Testis (tissue), 2 donors: ENCODE measurements at regions not wholly inside any gene's neighbourhood (a gene's known extent, or its start where the extent isn't known, plus 50 kb on each side); places are given as distances from the start of the nearest gene placed in this dataset.

Experiments
- DNase-seq: peaks from one replicate; pipeline ENCODE4 v3.0.0-alpha.2; 2019
- H3K27ac ChIP-seq, 2 donors: fragments of 200-600 bp; sonication (generic); one replicate each; pipeline ENCODE4 v1.5.1; 2019
- H3K27me3 ChIP-seq: fragments of 200-600 bp; sonication (generic); one replicate; pipeline ENCODE4 v1.5.1; 2019
- H3K36me3 ChIP-seq: fragments of 200-600 bp; sonication (generic); one replicate; pipeline ENCODE4 v1.5.1; 2017; ENCODE audit warnings: low read depth; ENCODE audit errors: missing control alignments
- H3K4me1 ChIP-seq: fragments of 200-600 bp; sonication (generic); one replicate; pipeline ENCODE4 v1.5.1; 2019
- H3K4me3 ChIP-seq, 2 donors: fragments of 200-600 bp; sonication (generic); one replicate each; pipeline ENCODE4 v1.5.1; 2017 to 2019
- H3K9me3 ChIP-seq: fragments of 200-600 bp; sonication (generic); one replicate; pipeline ENCODE4 v1.5.1; 2017
- POLR2A ChIP-seq: fragments of 450-650 bp; IDR thresholded peaks from one replicate; pipeline ENCODE4 v1.6.1; 2017; ENCODE audit warnings: antibody characterized with exemption, mild to moderate bottlenecking, moderate library complexity
- WGBS, 2 donors: methylation state at CpG; one replicate each; pipeline ENCODE4 v1.1.5; 2018; 5-methylcytosine and 5-hydroxymethylcytosine counted together
- intact Hi-C: fragments of 100-400 bp; cut with DNase I; formaldehyde crosslinking; loops from one replicate; pipeline ENCODE4 v1.15.1; 2023; ENCODE audit warnings: low total_unique reads
- TF ChIP-seq, protein P1 (sequence below), 3 experiments: fragments of 450-650 bp in 2 of 3; fragments of 200-600 bp in 1 of 3; sonication (generic) in 1 of 3; IDR thresholded peaks; one replicate each; pipeline ENCODE4 v1.5.1; 2016 to 2019; ENCODE audit warnings: antibody characterized with exemption in 3 of 3, mild to moderate bottlenecking in 2 of 3, moderate library complexity in 1 of 3

DNA sequence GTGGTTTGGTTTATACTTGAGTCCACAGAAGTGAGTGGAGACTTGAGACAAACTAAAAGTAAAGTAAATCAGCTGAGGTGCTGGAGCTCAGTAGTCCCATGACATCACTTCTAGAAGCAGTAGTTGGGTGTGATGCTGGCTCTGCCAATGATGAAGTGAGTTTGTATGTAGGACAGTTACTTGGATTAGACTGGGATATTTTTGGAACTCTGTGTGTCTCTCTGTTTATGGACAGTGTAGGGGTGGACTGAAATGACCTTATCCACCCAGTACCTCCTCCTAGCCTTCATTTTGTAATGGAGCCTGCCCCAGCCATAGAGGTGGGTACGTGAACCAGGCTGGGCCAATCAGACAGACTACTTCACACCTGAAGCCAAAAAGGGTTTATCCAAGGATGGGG, 52.2 kb downstream of the POLR1D start:
- Histone ChIP-seq H3K9me3 (no peaks in the 10 kb centered on the region), H3K36me3 (no peaks in the 10 kb centered on the region), H3K4me3 (no peak overlapping the region), H3K27ac (no peak overlapping the region), H3K4me1 (peaks cover 1% of the 10 kb centered on the region), H3K27me3 (no peaks in the 10 kb centered on the region)
- intact Hi-C loops: no loop called here
- TF ChIP-seq, protein P1, sequence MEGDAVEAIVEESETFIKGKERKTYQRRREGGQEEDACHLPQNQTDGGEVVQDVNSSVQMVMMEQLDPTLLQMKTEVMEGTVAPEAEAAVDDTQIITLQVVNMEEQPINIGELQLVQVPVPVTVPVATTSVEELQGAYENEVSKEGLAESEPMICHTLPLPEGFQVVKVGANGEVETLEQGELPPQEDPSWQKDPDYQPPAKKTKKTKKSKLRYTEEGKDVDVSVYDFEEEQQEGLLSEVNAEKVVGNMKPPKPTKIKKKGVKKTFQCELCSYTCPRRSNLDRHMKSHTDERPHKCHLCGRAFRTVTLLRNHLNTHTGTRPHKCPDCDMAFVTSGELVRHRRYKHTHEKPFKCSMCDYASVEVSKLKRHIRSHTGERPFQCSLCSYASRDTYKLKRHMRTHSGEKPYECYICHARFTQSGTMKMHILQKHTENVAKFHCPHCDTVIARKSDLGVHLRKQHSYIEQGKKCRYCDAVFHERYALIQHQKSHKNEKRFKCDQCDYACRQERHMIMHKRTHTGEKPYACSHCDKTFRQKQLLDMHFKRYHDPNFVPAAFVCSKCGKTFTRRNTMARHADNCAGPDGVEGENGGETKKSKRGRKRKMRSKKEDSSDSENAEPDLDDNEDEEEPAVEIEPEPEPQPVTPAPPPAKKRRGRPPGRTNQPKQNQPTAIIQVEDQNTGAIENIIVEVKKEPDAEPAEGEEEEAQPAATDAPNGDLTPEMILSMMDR (IDR thresholded peaks at IDR 0.05): no peak
- 100% methylated on average over 1 of the region's 1 CpG for WGBS, 2 donors
- no peak for DNase-seq

DNA sequence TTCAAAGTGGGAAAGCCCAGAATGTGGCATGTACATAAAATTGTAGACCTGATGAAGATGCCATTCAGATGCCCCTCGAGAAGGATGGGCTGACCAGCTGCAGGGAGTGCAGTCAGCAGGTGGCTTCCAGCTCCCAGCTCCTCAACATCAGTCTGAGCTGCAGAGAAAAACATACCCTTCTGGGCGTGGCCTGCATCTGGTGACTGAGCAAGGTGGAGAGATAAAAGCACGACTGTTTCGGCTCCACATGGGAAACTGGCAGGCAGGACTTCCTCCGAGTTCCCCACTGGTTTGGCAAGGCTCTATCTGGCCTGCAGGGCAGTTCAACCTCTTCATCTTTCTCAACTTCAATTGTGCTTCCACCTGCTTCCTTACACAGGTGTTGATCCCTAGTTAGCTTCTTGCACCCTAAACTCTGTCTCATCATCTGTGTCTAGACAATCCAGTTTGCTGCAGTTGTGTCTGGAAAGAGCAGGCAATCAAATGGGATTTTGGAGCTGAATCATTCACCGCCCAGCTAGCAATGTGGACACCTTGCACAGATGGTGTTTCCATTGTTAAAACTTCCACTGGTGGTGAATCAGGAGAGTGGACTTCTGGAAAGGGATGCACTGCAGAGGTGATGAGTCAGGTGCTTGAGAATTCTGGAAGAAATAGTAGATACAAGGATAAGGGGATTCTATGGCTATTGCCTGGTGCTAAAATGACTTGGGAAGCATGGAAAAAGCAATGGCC, 56.8 kb downstream of the POLR1D start:
- intact Hi-C loops: no loop called here
- no peaks in the 10 kb centered on the region for H3K27me3 ChIP-seq
- H3K27ac ChIP-seq: no peak overlapping the region
- TF ChIP-seq, protein P1 (IDR thresholded peaks at IDR 0.05): no peak
- no peak for TF ChIP-seq POLR2A
- no peaks in the 10 kb centered on the region for H3K9me3 ChIP-seq
- no peaks in the 10 kb centered on the region for H3K4me1 ChIP-seq
- DNase-seq: no peak
- no peaks in the 10 kb centered on the region for H3K36me3 ChIP-seq
- H3K4me3 ChIP-seq: no peak overlapping the region
- 67 to 76% methylated on average over 6 of the region's 6 CpGs for WGBS, 2 donors

DNA sequence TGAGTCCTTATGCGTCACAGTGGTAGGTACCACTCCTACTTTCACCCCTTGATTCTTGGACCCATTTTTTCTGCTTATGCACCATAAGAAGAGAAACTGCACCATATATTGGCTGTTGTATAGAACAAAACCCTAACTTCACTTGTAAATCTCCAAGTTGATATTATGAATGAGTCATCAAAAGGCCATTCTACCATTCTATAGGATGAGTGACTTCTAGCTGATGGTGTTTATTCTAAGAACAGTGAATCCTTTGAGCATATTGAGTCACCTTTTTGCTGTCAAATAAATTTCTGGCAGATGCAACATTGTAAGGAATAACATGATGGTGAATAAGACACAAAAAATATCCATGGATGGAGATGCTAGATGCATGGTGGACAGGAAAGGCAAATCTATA, 57.7 kb downstream of the POLR1D start:
- intact Hi-C loops: no loop called here
- 89 to 100% methylated on average over 1 of the region's 1 CpG for WGBS, 2 donors
- no peak overlapping the region for H3K4me3 ChIP-seq

DNA sequence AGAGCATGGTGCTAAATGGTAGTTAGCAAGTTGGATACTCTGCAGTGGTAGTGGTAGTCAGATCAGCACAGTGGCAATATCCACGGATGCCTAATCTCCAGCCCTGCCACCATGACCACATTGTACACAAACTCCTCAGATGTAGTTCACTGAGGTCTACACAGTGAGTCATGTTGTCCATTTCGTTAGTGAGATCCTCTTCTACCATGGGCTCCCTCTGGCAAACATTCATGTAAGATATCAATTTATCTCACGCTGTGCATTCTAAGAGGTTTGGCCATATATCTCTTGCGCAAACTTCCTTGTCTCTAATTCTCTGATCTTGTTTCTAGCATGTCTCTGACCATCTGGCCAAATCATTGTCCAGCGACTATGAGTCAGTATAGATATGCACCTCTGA, 58.2 kb downstream of the POLR1D start:
- Histone ChIP-seq H3K4me3 (no peak overlapping the region), H3K36me3 (no peaks in the 10 kb centered on the region), H3K27me3 (no peaks in the 10 kb centered on the region), H3K27ac (no peak overlapping the region), H3K4me1 (no peaks in the 10 kb centered on the region), H3K9me3 (no peaks in the 10 kb centered on the region)
- WGBS, 2 donors: 81 to 90% methylated on average over 5 of the region's 5 CpGs
- intact Hi-C loops: no loop called here
- no peak for TF ChIP-seq POLR2A
- TF ChIP-seq, protein P1 (IDR thresholded peaks at IDR 0.05): no peak
- DNase-seq: no peak

More for the DNA sequence above, 57.7 kb downstream of the POLR1D start:
- no peaks in the 10 kb centered on the region for H3K27me3 ChIP-seq
- no peaks in the 10 kb centered on the region for H3K9me3 ChIP-seq
- TF ChIP-seq, protein P1 (IDR thresholded peaks at IDR 0.05): no peak
- no peak for TF ChIP-seq POLR2A
- no peak for DNase-seq
- no peaks in the 10 kb centered on the region for H3K36me3 ChIP-seq
- no peak overlapping the region for H3K27ac ChIP-seq
- no peaks in the 10 kb centered on the region for H3K4me1 ChIP-seq

DNA sequence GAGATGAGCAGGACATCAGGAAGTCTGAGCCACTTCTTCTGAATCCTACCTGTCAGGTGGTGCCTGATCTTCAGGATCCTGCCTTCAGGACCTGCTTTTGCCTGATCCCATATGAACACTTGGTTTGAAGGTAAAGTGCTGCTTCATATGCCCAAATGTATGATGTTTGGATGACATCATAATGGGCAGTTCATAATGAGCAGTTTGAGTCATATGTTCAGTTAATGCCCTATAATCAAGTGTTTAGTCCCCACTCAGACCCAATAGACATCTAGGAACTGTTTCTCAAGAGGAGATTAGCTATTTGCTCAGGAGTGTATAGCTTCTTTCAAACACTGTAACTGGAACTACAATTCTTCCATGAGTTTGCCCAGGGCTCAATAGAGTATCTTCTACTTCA, 58.8 kb downstream of the POLR1D start:
- H3K9me3 ChIP-seq: no peaks in the 10 kb centered on the region
- no peak for DNase-seq
- intact Hi-C loops: no loop called here
- H3K4me1 ChIP-seq: no peaks in the 10 kb centered on the region
- H3K4me3 ChIP-seq: no peak overlapping the region
- no peaks in the 10 kb centered on the region for H3K27me3 ChIP-seq
- no peak overlapping the region for H3K27ac ChIP-seq
- H3K36me3 ChIP-seq: no peaks in the 10 kb centered on the region
- TF ChIP-seq, protein P1 (IDR thresholded peaks at IDR 0.05): no peak
- TF ChIP-seq POLR2A: no peak
